PFSK-1 (cell line): ENCODE measurements at regions not wholly inside any gene's neighbourhood (a gene's known extent, or its start where the extent isn't known, plus 50 kb on each side); places are given as distances from the start of the nearest gene placed in this dataset.

ENCODE experiments used
- FOXP2 ChIP-seq: optimal IDR thresholded peaks from 2 replicates; pipeline ENCODE3; 2011; ENCODE audit warnings: borderline replicate concordance, control low read depth, inconsistent platforms; ENCODE audit not compliant: insufficient read depth; ENCODE audit errors: extremely low read length, extremely low read depth
- POLR2AphosphoS5 ChIP-seq: IDR thresholded peaks from 2 replicates; pipeline ENCODE4 v1.6.1; 2012; ENCODE audit warnings: low read depth, mild to moderate bottlenecking, control low read depth, low read length, moderate library complexity
- SIN3A ChIP-seq: IDR thresholded peaks from 2 replicates; pipeline ENCODE4 v1.6.1; 2012; ENCODE audit warnings: mild to moderate bottlenecking, low read length, moderate library complexity, borderline replicate concordance; ENCODE audit not compliant: insufficient read depth
- TAF1 ChIP-seq: IDR thresholded peaks from 2 replicates; pipeline ENCODE4 v1.6.1; 2012; ENCODE audit warnings: low read length, control low read depth, borderline replicate concordance; ENCODE audit not compliant: insufficient read depth
- TF ChIP-seq, protein P1 (sequence below), 2 experiments: IDR thresholded peaks; 2 replicates each; pipeline versions ENCODE4 v1.6.1 to v1.8.0; 2011 to 2012; ENCODE audit warnings: low read depth in 2 of 2, low read length in 2 of 2, control low read depth in 1 of 2, inconsistent platforms in 1 of 2, mild to moderate bottlenecking in 1 of 2, moderate library complexity in 1 of 2; ENCODE audit not compliant: insufficient read depth in 1 of 2

DNA sequence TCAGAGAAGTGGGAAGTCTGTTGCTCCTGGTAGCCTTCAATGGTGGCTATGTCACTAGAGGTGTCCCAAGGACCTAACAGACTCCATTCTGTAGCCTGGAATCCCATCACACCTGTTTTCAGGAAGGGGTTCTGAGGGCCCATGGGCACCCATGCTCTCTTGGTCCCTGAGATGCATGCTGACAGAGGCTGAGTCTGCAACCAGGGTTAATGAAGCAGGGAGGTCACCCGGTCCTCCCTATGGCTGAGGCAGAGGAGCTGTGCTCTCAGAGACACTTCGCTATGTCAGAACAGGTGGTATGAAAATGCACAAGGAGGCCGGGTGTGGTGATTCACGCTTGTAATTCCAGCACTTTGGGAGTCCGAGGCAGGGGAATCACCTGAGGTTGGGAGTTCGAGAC, 452.1 kb downstream of the TCERG1L start:
- TF ChIP-seq FOXP2 (no peak), SIN3A (no peak), POLR2AphosphoS5 (no peak)

DNA sequence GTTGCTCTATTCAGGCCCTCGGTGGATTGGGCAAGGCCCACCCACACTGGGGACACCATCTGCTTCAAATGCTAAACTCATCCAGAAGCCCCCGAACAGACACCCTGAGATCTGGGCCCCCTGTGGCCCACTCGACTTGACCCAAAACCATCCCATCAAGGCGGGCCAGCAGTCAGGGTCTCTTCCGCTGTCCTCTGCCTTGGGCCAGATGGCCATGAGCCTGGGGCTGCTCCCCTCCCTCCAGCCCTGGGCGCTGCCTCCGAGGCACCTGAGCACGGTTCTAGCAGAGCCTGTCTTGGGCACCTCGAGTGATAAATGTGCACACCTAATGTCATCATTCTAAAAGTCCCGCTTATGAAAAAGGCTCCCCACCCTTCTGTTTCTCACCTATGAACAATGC, 449.4 kb downstream of the TCERG1L start:
- TF ChIP-seq POLR2AphosphoS5 (no peak), FOXP2 (no peak), TAF1 (no peak), SIN3A (no peak)
- TF ChIP-seq, protein P1, sequence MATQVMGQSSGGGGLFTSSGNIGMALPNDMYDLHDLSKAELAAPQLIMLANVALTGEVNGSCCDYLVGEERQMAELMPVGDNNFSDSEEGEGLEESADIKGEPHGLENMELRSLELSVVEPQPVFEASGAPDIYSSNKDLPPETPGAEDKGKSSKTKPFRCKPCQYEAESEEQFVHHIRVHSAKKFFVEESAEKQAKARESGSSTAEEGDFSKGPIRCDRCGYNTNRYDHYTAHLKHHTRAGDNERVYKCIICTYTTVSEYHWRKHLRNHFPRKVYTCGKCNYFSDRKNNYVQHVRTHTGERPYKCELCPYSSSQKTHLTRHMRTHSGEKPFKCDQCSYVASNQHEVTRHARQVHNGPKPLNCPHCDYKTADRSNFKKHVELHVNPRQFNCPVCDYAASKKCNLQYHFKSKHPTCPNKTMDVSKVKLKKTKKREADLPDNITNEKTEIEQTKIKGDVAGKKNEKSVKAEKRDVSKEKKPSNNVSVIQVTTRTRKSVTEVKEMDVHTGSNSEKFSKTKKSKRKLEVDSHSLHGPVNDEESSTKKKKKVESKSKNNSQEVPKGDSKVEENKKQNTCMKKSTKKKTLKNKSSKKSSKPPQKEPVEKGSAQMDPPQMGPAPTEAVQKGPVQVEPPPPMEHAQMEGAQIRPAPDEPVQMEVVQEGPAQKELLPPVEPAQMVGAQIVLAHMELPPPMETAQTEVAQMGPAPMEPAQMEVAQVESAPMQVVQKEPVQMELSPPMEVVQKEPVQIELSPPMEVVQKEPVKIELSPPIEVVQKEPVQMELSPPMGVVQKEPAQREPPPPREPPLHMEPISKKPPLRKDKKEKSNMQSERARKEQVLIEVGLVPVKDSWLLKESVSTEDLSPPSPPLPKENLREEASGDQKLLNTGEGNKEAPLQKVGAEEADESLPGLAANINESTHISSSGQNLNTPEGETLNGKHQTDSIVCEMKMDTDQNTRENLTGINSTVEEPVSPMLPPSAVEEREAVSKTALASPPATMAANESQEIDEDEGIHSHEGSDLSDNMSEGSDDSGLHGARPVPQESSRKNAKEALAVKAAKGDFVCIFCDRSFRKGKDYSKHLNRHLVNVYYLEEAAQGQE (IDR thresholded peaks at IDR 0.05; ENCODE audit: insufficient read depth in 1 of 2, low read depth in 2 of 2, low read length in 2 of 2): no peak

DNA sequence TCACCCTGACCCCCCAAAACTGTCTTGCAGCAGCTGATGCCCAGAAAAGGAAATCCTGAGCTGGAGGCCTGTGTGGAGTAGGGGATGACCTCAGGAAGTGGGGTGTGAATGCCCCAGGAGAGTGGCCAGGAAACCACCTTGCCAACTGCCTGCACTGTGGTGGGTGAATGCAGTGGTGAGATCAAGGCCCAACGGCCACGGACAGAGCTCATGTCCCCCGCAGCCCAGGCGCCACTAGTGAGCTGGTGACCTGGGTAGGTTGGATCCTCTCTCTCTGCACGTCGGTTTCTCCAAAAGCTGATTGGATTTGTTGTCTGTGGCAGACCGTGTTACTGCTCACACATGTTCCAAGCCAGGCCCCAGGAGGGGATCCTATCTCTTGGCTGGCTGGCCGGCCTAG, 448.9 kb downstream of the TCERG1L start:
- no peak for TF ChIP-seq FOXP2
- TF ChIP-seq POLR2AphosphoS5: no peak
- TF ChIP-seq TAF1: no peak
- TF ChIP-seq, protein P1 (IDR thresholded peaks at IDR 0.05; ENCODE audit: insufficient read depth in 1 of 2, low read depth in 2 of 2, low read length in 2 of 2): no peak
- TF ChIP-seq SIN3A: no peak

DNA sequence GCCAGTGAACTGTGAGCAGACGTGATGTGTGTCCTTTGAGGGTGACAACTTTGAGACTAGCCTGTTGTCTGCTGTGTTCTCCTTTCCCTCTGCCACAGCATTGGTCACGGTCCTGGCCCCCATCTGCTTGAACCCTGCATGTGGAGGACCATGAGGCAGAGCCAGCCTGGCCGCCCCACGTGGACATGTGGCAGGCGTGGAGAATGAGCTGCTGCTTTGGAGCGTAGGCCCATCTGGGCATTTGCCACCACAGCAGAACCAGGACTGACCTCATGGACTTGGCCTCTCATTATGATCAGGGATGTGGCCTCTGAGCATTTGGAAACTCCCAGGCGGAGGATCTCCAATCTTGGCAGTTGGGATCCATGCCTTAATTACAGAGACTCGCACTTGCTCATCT, 448.5 kb downstream of the TCERG1L start:
- no peak for TF ChIP-seq FOXP2
- no peak for TF ChIP-seq POLR2AphosphoS5
- TF ChIP-seq, protein P1 (IDR thresholded peaks at IDR 0.05; ENCODE audit: insufficient read depth in 1 of 2, low read depth in 2 of 2, low read length in 2 of 2): no peak
- no peak for TF ChIP-seq TAF1
- TF ChIP-seq SIN3A: no peak

DNA sequence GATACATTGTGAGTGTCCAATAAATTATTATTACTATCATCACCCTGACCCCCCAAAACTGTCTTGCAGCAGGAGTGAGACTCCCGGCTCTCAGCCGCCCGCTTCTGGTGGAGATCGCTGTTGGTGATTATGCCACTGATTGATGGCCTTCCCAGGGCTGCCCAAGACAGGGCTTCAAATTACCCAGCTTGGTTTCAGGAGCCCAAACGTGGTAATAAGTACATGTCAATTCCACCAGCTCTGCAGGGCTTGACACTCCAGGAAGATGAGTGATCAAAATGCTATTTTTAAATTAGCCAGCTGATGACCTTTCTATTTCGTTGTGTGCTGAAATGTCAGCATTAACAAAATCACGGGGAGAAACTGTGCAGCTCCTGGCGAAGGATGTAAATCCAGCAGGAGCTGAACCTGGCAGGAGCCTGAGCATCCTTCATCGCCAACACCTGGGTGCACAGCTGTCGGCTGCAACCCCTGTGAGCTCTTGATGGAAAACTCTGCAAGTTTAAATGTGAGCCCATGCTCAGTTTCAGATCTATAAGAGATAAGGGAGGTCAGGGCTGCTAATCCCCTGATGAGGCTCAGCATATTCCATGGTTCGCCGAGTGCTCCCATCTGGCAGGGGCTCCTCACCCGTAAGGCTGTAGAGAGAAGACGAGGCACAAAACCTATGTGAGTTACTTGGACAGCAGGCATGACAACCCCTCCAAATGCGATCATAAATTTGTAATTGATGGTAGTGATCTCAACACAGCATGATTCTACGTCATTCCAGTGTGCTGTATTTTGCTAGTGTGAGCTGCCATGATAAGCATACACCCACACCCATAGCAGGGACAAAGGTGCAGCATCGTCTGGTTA, 446.3 kb downstream of the TCERG1L start:
- TF ChIP-seq TAF1 (no peak), FOXP2 (no peak), POLR2AphosphoS5 (no peak), SIN3A (no peak)
- TF ChIP-seq, protein P1 (IDR thresholded peaks at IDR 0.05; ENCODE audit: insufficient read depth in 1 of 2, low read depth in 2 of 2, low read length in 2 of 2): no peak
